Upper lobe of left lung (tissue), 6 donors: ENCODE measurements at regions not wholly inside any gene's neighbourhood (a gene's known extent, or its start where the extent isn't known, plus 50 kb on each side); places are given as distances from the start of the nearest gene placed in this dataset.

Experiments used
- ATAC-seq, 2 donors: fragments of 200-7000 bp; cut with Tn5 transposase; one replicate each; pipeline ENCODE4 v1.9.1; 2022; ENCODE audit warnings: mild to moderate bottlenecking in 2 of 2, moderate library complexity in 2 of 2; ENCODE audit not compliant: low FRiP score in 2 of 2
- DNase-seq, 2 donors: peaks; one replicate each; pipeline ENCODE4 v3.0.0-alpha.2; 2019 to 2020
- H3K27ac ChIP-seq, 4 donors: fragments of 200-600 bp; sonication (generic); one replicate each; pipeline ENCODE4 v1.5.1; 2016 to 2019
- H3K27me3 ChIP-seq, 4 donors: fragments of 200-600 bp; sonication (generic); one replicate each; pipeline ENCODE4 v1.5.1; 2017 to 2019
- H3K36me3 ChIP-seq, 4 donors: fragments of 200-600 bp; sonication (generic); one replicate each; pipeline ENCODE4 v1.5.1; 2016 to 2019
- H3K4me1 ChIP-seq, 4 donors: fragments of 200-600 bp; sonication (generic); one replicate each; pipeline ENCODE4 v1.5.1; 2018 to 2019
- H3K4me3 ChIP-seq, 4 donors: fragments of 200-600 bp; sonication (generic); one replicate each; pipeline ENCODE4 v1.5.1; 2017 to 2019; ENCODE audit warnings: mild to moderate bottlenecking in 2 of 4, moderate library complexity in 1 of 4
- H3K9me3 ChIP-seq, 4 donors: fragments of 200-600 bp; sonication (generic); one replicate each; pipeline ENCODE4 v1.5.1; 2018 to 2019
- CTCF ChIP-seq, 6 experiments: fragments of 450-650 bp in 4 of 6; fragments of 200-600 bp in 2 of 6; sonication (generic) in 2 of 6; IDR thresholded peaks; one replicate each; pipeline ENCODE4 v1.5.1; 2016 to 2019; ENCODE audit warnings: antibody characterized with exemption in 6 of 6
- EP300 ChIP-seq, 4 donors: sonication (generic); formaldehyde crosslinking; IDR thresholded peaks; one replicate each; pipeline ENCODE4 v1.5.1; 2017; ENCODE audit warnings: antibody characterized with exemption in 4 of 4, control low read depth in 2 of 4
- POLR2A ChIP-seq, 4 donors: fragments of 450-650 bp; IDR thresholded peaks; one replicate each; pipeline ENCODE4 v1.5.1; 2016 to 2017; ENCODE audit warnings: antibody characterized with exemption in 4 of 4, mild to moderate bottlenecking in 2 of 4
- POLR2AphosphoS5 ChIP-seq, 2 donors: sonication (generic); formaldehyde crosslinking; IDR thresholded peaks; one replicate each; pipeline ENCODE4 v1.5.1; 2017; ENCODE audit warnings: antibody characterized with exemption in 2 of 2
- WGBS, 2 donors: methylation state at CpG; one replicate each; pipeline ENCODE4 v1.1.5; 2017 to 2018; 5-methylcytosine and 5-hydroxymethylcytosine counted together
- donor health status: DM: no; HTN: no; CAD: no; lungs with moderate emphysema.
- donor health status: DM: no; HTN: yes; CAD: no; lungs with severe emphysema.

DNA sequence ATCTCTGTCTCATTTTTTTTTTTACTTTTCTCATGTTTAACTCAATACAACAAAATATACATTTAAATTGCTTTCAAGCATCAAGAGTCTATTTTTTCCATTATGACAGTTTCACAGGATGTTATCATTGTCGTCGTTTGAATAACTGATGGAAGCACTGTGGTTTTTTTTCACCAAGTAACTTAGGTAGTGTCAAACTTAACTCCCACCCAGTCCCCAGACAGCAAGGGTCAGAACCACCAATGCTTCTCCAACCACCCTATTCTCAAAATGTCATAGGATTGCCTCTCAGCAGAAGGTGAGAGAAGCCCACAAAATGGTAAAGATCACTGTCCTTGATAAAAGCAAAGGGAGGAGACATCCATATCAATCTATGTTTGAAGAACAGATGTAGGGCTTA lies 339.4 kb downstream of the SFMBT2 start:
- Histone ChIP-seq H3K9me3 (no peaks in the 10 kb centered on the region), H3K36me3 (no peaks in the 10 kb centered on the region), H3K4me3 (no peak overlapping the region), H3K27ac (no peak overlapping the region), H3K27me3 (no peaks in the 10 kb centered on the region), H3K4me1 (no peaks in the 10 kb centered on the region)
- no peak for ATAC-seq
- no peak for DNase-seq
- 44 to 57% methylated on average over 2 of the region's 2 CpGs for WGBS, 2 donors
- TF ChIP-seq CTCF (IDR thresholded peaks at IDR 0.05): no peak
- TF ChIP-seq POLR2A (IDR thresholded peaks at IDR 0.05): no peak
- TF ChIP-seq EP300 (IDR thresholded peaks at IDR 0.05): no peak
- no peak for TF ChIP-seq POLR2AphosphoS5 (IDR thresholded peaks at IDR 0.05)

GRCh38 chr10:7070950-7071349 lies 339.9 kb downstream of the SFMBT2 start:
- H3K36me3 ChIP-seq: no peaks in the 10 kb centered on the region
- whole genome bisulfite sequencing, 2 donors: 60% methylated on average over 2 of the region's 2 CpGs

DNA sequence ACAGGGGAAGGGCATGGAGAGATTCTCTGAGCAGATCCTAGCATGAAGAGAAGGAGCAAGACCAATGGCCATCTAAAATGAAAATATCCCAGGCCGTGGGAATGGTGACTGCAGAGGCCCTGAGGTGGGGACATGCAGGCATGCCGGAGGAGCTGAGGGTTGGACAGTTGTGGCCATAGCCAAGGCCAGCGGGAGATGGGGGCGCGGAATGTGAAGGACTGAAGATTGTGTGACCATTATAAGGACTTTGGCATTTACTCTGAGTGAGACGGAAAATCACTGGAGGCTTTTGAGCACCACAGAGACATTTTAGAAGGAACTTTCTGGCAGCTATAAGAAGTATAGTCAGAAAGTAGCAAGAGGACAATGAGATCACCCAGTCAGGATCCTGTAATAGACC lies 341.1 kb downstream of the SFMBT2 start:
- H3K27me3 ChIP-seq: no peaks in the 10 kb centered on the region
- TF ChIP-seq EP300 (IDR thresholded peaks at IDR 0.05) (no peak), CTCF (IDR thresholded peaks at IDR 0.05) (no peak), POLR2AphosphoS5 (IDR thresholded peaks at IDR 0.05) (no peak), POLR2A (IDR thresholded peaks at IDR 0.05) (no peak)
- no peaks in the 10 kb centered on the region for H3K4me1 ChIP-seq
- no peaks in the 10 kb centered on the region for H3K36me3 ChIP-seq
- H3K9me3 ChIP-seq: no peaks in the 10 kb centered on the region
- no peak overlapping the region for H3K4me3 ChIP-seq
- WGBS, 2 donors: 85 to 89% methylated on average over 6 of the region's 6 CpGs
- ATAC-seq (no peak), DNase-seq (no peak)
- no peak overlapping the region for H3K27ac ChIP-seq

More at GRCh38 chr10:7070950-7071349, 339.9 kb downstream of the SFMBT2 start:
- no peaks in the 10 kb centered on the region for H3K4me1 ChIP-seq
- TF ChIP-seq EP300 (IDR thresholded peaks at IDR 0.05): no peak
- no peak for TF ChIP-seq CTCF (IDR thresholded peaks at IDR 0.05)
- no peak for TF ChIP-seq POLR2AphosphoS5 (IDR thresholded peaks at IDR 0.05)
- H3K27me3 ChIP-seq: no peaks in the 10 kb centered on the region
- DNase-seq (no peak), ATAC-seq (no peak)
- H3K4me3 ChIP-seq: no peak overlapping the region
- no peaks in the 10 kb centered on the region for H3K9me3 ChIP-seq
- no peak overlapping the region for H3K27ac ChIP-seq

GRCh38 chr10:7056216-7056615 lies 354.6 kb downstream of the SFMBT2 start:
- WGBS, 2 donors: 81 to 87% methylated on average over 4 of the region's 4 CpGs
- no peak overlapping the region for H3K4me3 ChIP-seq
- DNase-seq (no peak), ATAC-seq (no peak)
- no peaks in the 10 kb centered on the region for H3K27me3 ChIP-seq
- no peaks in the 10 kb centered on the region for H3K9me3 ChIP-seq
- H3K4me1 ChIP-seq: no peaks in the 10 kb centered on the region
- H3K27ac ChIP-seq: no peak overlapping the region
- no peak for TF ChIP-seq POLR2A (IDR thresholded peaks at IDR 0.05)
- no peak for TF ChIP-seq EP300 (IDR thresholded peaks at IDR 0.05)
- no peak for TF ChIP-seq CTCF (IDR thresholded peaks at IDR 0.05)
- no peak for TF ChIP-seq POLR2AphosphoS5 (IDR thresholded peaks at IDR 0.05)
- H3K36me3 ChIP-seq: no peaks in the 10 kb centered on the region

GRCh38 chr10:7054915-7055314 lies 355.9 kb downstream of the SFMBT2 start:
- TF ChIP-seq EP300 (IDR thresholded peaks at IDR 0.05) (no peak), POLR2AphosphoS5 (IDR thresholded peaks at IDR 0.05) (no peak), CTCF (IDR thresholded peaks at IDR 0.05) (peak in 1 of 6 experiments; percentile 15)
- H3K36me3 ChIP-seq: no peaks in the 10 kb centered on the region
- DNase-seq: no peak
- 75 to 76% methylated on average over 6 of the region's 6 CpGs for whole genome bisulfite sequencing, 2 donors
- H3K27me3 ChIP-seq: no peaks in the 10 kb centered on the region
- H3K27ac ChIP-seq: no peak overlapping the region
- H3K4me3 ChIP-seq: no peak overlapping the region
- no peak for ATAC-seq
- H3K4me1 ChIP-seq: no peaks in the 10 kb centered on the region
- H3K9me3 ChIP-seq: no peaks in the 10 kb centered on the region
